COLO829 (cell line): ENCODE measurements at regions not wholly inside any gene's neighbourhood (a gene's known extent, or its start where the extent isn't known, plus 50 kb on each side); places are given as distances from the start of the nearest gene placed in this dataset.
"Not testable (repeated sequence)": the region's sequence is repeated elsewhere in the genome, so short reads cannot be mapped to it uniquely, and the experiment has no call there.

Experiments used
- DNase-seq: peaks from one replicate; pipeline ENCODE4 v3.0.0; 2012; ENCODE audit warnings: low spot score

DNA sequence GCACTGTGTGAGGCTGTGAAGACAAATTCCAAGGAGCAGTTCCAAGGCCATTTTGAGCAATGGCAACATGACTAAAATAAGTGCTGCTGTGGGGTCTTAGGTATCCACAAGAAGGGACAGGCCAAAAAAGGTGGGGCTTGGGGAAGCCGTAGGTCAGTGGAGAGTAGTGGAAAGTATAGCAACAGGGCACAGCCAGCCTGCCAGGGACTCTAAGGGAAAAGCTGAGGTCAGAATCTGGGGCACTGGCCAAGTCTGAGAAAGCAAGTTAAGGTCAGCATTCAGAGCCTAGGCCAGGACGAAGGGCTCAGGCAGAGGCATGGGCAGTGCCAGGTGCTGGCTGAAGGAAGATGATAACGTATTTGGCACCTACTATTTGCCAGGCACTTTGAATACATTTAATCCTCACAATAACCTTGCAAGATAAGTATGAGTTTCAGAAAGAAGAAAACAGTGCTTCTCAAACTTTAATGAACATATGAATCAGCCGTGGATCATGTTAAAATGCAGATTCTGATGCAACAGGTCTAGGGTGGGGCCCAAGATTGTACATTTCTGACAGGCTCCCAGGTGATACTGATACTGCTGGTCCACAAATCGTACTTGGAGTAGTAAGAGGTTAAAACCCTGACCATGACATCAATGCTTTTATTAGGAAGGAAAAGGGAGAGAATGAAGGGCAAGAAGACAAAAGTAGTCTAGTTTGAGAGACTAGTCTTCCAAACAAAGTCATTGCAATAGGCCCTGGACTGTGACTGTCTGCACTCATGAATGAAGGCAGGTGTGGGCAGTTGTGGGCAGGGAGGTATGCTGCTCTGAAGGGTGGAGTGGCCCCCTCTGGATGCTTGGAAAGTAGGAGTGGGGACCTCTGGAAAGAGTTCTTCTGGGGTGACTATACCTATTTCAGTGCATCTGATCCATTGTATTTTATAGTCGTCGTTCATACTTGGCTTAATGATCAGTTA is 106.3 kb upstream of the ANKRD28 start:
- no peak for DNase-seq

DNA sequence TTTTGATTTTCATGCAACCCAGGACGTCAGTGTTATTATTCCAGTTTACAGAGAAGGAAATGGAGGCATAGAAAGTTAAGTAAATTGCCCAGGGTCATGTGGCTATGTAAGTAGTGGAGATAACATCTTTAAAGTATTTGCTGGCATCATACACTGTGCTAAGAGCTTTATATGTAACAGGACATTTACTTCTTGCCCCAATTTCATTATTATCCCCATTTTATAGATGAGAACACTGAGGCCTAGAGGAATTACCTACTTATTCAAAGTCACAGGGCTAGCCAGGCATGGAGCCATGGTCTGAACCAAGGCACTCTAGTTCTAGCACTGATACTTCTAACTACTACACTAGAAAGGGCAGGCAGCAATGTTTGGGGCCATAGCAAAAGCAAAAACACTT is 107.3 kb upstream of the ANKRD28 start:
- DNase-seq, result no peak

DNA sequence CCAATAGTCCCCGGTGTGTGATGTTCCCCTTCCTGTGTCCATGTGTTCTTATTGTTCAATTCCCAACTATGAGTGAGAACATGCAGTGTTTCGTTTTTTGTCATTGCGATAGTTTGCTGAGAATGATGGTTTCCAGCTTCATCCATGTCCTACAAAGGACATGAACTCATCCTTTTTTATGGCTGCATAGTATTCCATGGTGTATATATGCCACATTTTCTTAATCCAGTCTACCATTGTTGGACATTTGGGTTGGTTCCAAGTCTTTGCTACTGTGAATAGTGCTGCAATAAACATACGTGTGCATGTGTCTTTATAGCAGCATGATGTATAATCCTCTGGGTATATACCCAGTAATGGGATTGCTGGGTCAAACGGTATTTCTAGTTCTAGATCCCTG is 109.6 kb upstream of the ANKRD28 start:
- DNase-seq, result not testable (repeated sequence)

DNA sequence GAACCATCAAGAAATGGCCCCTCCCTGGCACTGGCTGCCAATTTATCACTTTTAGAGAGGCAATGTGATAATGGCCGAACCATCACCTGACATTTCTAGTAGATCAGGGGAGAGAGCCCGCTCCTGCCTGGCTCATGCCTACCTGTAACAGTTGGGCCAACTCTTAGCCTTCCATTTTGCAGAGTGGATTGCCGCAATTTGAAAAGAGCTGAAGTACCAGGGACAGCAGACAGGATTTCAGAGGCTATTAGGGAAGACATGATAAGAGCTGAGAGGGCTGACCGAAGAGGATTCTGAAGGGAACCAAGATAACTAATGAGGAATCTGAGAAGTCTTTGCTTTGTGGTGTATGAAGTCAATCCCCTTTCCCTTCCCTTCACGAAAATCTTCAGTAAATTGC is 121.2 kb upstream of the ANKRD28 start:
- no peak for DNase-seq

DNA sequence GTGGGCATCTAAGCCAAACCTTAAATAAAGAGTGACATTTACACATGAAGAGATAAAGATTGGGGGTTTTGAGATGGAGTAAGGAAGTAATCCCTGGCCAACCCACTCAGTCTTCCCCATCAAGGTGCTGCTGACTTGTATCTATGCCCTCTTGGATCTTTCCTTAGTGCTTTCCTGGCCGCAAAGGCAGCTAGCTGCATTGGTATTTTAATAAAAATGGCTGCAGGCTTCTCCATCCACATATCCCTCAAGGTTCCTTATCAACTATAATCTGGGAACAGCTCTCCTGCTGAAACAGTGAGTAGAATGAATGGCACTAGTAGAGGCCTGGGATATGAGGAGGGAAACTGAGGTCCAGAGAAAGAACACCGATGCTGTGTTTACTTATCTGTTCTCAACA is 122.2 kb upstream of the ANKRD28 start:
- DNase-seq, result no peak

DNA sequence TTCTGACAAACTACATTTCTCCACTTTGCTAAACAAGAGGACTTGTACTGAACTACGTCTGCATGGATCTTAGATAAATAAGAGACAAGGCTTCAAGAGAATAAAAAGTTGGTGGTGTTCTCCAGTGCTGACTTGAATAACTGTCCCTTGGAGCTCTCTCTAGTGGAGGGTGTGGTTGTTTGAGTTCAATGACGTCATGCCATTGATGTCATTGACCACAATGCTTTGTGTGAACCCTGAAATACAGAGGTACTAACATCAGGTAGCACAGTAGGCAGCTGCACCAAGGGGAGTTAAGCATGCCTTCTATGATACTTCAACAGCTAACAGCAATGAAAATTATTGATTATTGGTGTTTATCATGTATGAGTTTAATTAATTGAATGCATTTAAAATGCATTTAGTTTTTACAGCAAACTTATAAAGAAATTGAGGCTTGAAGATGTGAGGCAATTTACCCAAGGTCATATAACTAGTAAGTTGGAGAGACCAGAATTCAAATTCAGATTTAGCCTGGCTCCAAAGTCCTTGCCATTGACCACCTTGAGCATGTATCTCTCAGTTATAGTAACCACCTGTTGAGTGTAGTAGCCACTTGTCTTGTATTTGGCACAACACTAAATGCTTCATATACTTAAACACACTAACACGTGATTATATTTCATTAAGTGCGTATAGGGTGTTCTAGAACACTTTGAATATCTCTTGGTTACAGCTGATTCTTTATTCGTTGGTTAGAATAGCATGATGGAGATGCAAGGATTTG is 126.0 kb upstream of the ANKRD28 start:
- no peak for DNase-seq

DNA sequence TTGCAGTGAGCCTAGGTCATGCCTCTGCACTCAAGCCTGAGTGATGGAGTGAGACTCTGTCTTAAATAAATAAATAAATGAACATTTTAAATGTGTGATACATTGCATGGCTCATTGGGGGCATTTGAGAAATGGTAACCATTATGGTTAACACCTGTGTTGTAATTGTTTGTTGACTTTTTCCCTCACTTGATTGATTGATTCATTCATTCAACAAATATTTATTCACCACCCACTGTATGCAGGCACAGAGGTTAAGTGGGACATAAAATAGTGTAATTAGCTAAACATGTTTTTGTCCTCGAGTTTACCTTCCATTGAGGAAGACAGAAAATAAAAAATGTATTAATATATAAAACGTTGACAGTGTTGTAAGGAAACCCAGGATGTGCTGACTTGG is 127.1 kb upstream of the ANKRD28 start:
- no peak for DNase-seq

DNA sequence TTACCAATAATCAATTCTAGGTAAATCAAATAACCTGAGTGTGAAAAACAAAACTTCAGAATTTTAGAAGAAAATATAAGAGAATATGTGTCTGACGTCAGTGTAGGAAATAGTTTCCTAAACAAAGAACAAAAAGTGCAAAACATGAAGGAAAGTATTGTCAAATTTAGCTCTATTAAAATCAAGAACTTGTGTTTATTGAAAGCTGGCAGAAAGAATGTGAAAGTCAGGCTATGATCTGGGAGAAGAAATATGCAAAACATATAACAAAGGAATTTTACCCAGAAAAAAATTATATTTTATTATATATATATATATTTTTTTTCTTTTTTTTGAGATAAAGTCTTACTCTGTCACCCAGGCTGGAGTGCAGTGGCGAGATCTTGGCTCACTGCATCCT is 129.1 kb upstream of the ANKRD28 start:
- DNase-seq, result no peak

DNA sequence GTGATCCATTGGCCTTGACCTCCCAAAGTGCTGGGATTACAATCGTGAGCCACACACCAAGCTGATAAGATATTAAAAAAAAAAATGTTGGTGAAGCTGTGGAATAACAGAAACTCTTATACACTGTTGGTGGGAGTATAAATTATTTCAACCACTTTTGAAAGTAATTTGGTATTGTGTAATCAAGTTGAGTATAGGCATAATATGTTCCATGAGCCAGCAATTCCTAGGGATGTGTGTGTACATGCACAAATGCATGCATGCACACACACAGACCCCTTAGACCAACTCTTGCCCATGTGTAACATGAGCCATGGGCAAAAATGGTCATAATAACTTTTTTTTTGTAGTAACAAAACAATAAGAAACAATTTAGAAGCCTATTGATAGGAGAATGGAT is 130.2 kb upstream of the ANKRD28 start:
- no peak for DNase-seq

DNA sequence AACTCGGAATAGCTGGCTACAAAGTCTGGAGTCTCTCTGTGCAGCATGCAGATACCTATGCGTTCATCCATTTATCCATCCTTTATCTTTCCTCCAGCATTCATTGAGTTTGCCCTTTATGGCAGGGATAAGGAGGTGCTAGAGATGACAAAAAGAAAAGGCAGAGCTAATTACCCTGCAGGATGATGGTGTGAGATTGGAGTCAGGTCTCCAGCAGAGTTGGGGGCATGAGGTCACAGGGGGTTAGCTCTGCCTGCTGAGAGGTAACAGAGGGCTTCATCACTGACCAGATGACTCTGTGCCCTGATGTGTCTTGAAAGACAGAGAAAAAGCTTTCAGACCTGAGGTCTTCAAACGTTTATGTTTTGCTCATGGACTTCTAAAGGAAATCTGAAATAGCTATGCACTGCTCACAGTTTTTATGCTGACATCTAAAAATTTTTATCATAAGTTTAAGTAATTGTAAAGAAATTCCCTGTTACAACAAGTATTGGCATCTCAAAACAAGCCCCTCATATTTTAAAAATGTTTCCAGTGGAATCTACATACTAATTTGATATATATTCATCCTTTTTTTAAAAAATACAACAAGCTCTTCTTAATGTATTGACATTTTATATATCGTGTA is 132.3 kb upstream of the ANKRD28 start:
- no peak for DNase-seq

DNA sequence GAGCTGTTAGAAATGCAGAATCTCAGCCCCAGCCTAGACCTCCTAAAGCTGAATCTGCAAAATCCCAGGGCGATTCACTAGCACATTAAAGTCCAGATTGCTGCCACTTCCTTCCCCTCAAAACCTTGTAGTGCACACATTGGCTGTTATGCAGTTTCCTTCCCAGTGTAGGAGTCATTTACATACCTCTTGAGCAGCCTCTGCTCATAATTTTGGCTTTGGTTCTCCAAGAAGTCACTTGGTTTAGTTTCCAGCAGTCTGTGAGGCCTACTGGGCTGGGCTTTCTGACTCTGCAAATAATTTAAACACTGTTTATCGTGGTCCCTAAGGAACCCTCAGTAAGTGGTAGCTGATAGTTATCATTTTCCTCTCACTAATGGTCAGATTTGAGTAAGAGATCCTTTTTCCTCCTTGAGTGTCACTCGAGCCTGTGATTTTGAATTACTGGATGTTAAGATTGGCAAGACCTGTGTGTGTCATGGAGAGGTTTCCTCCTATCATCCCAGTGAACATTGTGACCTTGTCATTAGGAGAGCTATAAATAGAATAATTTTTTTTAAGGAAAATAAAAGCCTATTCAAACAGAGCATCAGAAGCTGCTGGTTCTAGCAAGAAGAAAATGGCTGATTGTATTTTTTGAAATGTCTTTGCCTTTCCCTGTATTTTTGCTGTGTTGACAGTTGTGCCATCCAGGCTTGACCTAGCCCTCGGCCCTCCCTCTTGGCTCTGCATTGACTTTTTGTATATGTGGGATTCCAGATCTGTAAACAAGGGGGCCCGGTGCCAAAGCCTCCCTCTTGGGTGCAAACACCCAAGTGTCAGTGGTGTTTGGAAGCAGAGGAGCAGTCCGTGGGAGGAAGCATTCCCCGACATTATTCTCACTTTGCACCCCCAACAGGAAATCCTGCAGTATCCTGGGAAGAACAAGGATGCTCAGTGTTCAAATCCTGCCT is 134.8 kb upstream of the ANKRD28 start:
- DNase-seq, result no peak

DNA sequence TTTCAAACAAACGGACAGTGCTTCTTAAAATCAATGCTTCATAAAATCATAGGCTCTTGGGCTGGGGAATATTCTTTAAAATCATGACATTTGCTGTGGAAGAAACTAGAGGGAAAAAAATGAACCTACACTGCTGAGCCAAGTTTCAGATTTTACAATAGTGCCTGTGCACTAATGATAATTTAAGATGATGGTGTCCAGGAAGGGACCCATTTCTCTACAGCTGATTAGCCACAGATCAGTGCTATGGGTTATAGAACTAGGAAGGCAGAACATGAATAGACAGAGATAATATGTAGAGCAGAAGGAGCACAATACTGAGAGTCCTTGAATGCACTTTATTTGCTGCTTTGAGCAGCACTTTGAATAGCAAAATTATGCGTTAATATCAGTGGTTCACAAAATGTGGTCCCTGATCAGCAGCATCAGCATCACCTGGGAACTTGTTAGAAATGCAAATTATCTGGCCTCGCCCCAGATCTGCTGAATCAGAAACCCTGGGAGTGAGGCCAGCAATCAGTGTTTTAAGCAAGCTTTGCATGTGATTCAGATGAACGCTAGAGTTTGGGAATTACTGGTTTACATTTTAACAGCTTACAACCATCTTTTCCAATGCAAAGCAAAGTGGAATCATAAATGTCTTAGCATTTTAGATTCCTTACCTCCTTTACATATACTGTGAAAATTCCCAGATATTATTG is 135.8 kb upstream of the ANKRD28 start:
- DNase-seq, result no peak

DNA sequence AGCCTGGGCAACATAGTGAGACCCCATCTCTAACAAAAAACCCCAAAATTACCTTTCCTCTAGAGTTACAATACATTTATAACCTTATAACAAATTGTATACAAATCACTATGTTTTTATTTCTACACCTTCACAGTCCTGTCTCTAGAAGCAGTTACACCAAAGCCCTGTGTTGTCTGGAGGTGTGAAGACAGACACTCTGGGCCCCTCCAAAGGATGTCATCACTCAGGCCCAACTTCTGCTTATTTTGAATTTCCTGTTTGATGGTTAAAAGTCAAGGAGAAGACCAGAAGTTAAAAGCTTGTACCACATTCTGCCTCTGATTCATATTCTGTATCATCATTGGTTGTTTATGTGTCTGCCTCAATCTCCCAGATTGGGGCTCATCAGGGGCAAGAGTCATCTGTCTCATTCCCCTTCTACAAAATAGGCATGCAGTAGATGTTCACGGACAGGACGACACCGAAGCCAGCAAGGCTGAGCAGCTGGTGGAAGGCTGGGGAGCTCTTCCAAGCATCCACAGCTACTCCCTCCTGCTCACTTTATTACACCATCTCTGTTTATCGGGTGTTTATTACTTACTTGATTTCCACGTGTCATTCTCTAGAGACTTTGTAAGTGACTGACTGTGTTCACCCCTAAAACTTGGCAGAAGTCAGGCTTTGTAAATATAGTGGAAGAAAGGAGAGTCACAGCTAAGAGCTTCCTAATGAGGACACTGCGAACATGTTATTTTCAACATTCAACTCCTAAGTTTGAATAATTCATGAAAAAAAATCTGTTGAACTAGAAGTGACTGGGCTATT is 136.8 kb upstream of the ANKRD28 start:
- DNase-seq, result no peak

DNA sequence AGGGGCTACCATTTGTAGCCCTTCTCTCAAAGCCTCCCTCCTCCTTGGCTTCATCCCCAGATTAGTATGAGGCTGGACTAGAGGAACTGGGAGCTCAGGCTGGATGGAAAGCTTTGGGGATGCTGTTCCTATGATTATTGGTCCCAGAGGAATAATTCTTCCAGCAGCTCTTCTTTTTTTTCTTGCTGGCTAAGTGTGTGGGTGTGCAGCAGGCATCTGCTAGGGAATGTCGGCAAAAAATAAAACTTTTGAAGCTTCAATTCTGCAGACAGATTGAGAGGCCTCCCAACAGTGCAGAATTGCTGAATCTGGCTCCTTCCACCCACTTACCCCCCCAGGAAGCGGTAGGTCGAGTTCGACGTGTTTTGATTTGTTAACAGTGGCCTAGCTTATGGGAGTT is 138.5 kb upstream of the ANKRD28 start:
- DNase-seq, result no peak

DNA sequence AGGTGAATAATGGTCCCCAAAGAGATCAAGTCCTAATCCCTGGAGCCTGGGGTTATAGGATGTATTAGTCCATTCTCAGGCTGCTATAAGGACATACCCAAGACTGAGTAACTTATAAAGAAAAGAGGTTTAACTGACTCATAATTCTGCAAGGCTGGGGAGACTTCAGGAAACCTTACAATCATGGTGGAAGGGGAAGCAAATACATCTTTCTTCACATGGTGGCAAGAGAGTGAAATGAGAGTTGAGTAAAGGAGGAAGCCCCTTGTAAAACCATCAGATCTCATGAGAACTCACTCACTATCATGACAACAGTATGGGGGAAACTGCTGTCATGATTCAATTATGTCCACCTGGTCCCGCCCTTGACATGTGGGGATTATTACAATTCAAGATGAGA is 142.9 kb upstream of the ANKRD28 start:
- no peak for DNase-seq

DNA sequence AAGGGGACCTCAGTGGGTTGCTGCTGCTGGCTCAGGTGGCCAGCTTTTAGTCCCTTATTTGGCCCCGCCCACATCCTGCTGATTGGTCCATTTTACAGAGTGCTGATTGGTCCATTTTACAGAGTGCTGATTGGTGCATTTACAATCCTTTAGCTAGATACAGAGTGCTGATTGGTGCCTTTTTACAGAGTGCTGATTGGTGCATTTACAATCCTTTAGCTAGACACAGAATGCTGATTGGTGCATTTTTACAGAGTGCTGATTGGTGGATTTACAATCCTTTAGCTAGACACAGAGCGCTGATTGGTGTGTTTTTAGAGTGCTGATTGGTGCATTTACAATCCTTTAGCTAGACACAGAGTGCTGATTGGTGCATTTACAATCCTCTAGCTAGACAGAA is 143.7 kb upstream of the ANKRD28 start:
- not testable (repeated sequence) for DNase-seq

DNA sequence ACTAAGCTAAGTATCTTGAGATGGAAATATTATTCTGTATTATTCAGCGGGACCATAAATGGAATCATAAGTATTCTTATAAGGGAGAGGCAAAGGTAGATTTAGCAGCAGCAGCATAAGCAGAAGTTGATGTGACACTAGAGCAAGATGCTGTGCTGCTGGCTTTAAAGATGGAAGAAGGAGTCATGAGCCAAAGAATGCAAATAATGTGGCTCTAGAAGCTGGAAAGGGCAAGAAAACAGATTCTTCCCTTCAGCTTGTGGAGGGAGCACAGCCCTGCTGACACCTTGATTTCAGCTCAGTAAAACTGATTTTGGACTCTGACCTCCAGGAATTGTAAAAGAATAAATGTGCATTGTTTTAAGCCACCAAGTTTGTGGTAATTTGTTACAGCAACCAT is 144.2 kb upstream of the ANKRD28 start:
- DNase-seq, result no peak

DNA sequence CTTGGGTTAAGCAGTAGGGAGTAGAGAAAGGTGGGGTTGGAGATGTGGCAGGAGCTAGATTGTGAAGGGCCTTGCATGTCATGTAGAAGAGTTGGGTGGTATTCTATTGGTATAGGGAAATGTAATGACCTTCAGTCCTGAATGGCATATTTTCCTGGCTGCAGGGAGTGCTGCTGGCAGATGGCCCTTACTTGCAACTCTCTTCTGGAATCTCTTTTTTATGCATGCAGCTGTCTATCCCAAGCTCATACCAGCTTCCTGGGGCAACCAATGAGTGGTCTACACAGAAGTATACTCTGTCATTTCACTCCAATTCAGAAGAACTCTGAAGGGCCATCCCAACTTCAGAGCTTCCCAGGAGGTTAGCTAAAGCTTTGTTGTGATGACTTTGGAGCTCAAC is 144.7 kb upstream of the ANKRD28 start:
- no peak for DNase-seq

DNA sequence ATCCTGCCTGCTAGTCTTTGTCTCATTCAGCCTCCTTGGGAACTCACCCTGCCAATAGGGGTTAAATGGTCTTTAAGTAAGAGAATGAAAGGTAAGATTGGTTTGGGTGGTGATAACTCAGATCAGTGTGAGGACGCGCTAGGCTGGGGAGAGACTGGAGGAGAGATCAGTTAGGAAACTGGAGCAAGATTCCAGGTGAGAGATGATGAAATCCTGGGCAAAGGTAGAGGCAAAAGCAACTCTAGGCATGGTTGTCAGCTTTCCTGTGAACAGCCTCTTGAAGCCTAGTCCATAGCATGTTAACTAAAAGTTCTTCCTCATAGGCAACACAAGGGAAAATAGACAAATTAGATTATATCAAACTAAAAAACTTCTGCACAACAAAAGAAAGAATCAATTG is 145.2 kb upstream of the ANKRD28 start:
- DNase-seq, result no peak

DNA sequence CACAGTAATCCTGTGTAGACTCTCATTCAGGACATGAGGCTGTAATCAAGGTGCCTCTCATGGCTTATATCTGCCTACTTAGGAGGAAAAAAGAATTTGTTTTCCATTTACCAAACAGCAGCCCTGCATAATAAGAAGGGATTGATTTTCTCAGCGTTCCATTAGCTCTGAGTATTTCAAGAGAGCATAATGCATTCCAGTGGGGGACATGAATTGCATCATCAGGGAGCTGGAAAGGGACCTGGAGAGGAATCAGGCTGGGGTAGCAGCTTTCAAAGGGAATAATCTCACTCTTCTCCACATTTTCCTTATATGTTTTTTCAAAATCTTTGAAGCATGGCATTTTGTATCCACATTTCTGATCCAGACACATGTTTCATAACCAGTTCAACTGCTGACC is 150.6 kb upstream of the ANKRD28 start:
- no peak for DNase-seq
